OCI-M2 (cell line): ENCODE measurements at regions not wholly inside any gene's neighbourhood (a gene's known extent, or its start where the extent isn't known, plus 50 kb on each side); places are given as distances from the start of the nearest gene placed in this dataset.

Experiments used
- DNase-seq: peaks from one replicate; lab custom pipeline; 2025; ENCODE audit not compliant: unreplicated experiment; lab: John Stamatoyannopoulos, UW

GRCh38 chr3:194218646-194219453 is 82.9 kb downstream of the HES1 start:
- no peak for DNase-seq

- no peak for DNase-seq
Observed at GRCh38 chr3:194219826-194220410, 84.0 kb downstream of the HES1 start.

GRCh38 chr3:194220901-194221326 is 85.0 kb downstream of the HES1 start:
- no peak for DNase-seq

GRCh38 chr3:194221336-194221735 is 85.4 kb downstream of the HES1 start:
- no peak for DNase-seq

- DNase-seq, result no peak
Observed at GRCh38 chr3:194223951-194224350, 88.0 kb downstream of the HES1 start.

- no peak for DNase-seq
Observed at GRCh38 chr3:194224471-194225417, 88.8 kb downstream of the HES1 start.

GRCh38 chr3:194225418-194225812 is 89.5 kb downstream of the HES1 start:
- no peak for DNase-seq

- no peak for DNase-seq
Observed at GRCh38 chr3:194225988-194226663, 90.2 kb downstream of the HES1 start.

- DNase-seq, result no peak
Observed at GRCh38 chr3:194231929-194232832, 96.2 kb downstream of the HES1 start.

- DNase-seq, result no peak
Observed at GRCh38 chr3:194233150-194233549, 97.2 kb downstream of the HES1 start.

- no peak for DNase-seq
Observed at GRCh38 chr3:194235160-194235559, 99.2 kb downstream of the HES1 start.

GRCh38 chr3:194237110-194237509 is 101.2 kb downstream of the HES1 start:
- no peak for DNase-seq

- no peak for DNase-seq
Observed at GRCh38 chr3:194240766-194241165, 104.8 kb downstream of the HES1 start.

GRCh38 chr3:194243172-194243837 is 107.4 kb downstream of the HES1 start:
- no peak for DNase-seq

GRCh38 chr3:194244167-194244566 is 107.0 kb downstream of the CPN2 start:
- no peak for DNase-seq

GRCh38 chr3:194245474-194245873 is 105.7 kb downstream of the CPN2 start:
- no peak for DNase-seq

- DNase-seq, result no peak
Observed at GRCh38 chr3:194245975-194246561, 105.1 kb downstream of the CPN2 start.

GRCh38 chr3:194246709-194247349 is 104.3 kb downstream of the CPN2 start:
- no peak for DNase-seq

- no peak for DNase-seq
Observed at GRCh38 chr3:194247350-194247740, 103.8 kb downstream of the CPN2 start.
